NCI-H187 (cell line): ENCODE measurements at regions not wholly inside any gene's neighbourhood (a gene's known extent, or its start where the extent isn't known, plus 50 kb on each side); places are given as distances from the start of the nearest gene placed in this dataset.
A peak's percentile ranks its signal among the peaks of the same experiment; 100 is the strongest.
"Not testable (repeated sequence)": the region's sequence is repeated elsewhere in the genome, so short reads cannot be mapped to it uniquely, and the experiment has no call there.

Source experiments
- DNase-seq, 2 experiments: peaks; one replicate each; lab custom pipeline; 2025; lab: John Stamatoyannopoulos, UW

- no peak for DNase-seq
These were observed 50.0 kb upstream of the ABLIM1 start for GRCh38 chr10:114708084-114708483.

DNA sequence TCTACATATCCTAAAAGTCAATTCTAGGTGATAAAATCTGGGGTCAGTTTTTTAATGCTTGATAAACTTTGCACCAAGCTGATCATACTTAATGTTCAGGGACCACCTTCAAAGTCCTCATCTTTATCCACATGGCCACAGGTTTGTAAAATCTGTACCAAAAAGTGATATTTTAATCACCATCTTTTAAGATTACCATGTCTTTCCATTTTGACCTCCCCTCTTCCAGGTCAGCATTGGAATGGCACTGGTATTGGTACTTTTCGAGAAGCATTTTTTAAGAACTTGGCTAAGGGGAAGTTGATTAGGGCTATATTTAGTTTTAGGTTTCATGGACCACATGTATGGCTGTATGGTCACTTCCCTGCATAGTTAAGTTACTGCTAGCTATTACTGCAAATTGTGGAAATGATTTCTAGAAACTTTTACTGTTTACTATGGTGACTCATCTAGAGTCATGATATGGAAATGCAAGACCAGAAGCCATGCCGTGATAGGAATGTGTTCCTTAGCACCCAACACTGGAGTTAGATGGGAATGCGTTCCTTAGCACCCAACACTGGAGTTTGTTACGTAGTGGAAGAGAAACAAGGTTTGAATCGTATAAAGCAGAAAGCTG, 50.8 kb upstream of the ABLIM1 start:
- no peak for DNase-seq

- DNase-seq, result no peak
These were observed 51.9 kb upstream of the ABLIM1 start for GRCh38 chr10:114709984-114710383.

GRCh38 chr10:114711176-114711868, 53.2 kb upstream of the ABLIM1 start:
- no peak for DNase-seq

DNA sequence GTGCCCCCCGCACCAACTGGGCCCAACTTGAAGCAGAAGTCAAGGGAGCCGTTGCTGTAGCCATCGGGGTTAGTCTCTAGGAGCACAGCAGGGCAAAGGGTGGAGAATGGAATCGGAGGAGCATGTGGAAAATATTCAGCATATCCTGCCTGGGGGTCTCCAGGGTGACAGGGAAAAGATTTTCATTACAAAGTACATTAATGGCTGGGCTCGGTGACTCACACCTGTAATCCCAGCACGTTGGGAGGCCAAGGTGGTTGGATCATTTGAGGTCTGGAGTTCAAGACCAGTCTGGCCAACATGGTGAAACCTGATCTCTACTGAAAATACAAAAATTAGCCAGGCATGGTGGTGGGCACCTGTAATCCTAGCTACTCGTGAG, 53.8 kb upstream of the ABLIM1 start:
- no peak for DNase-seq

- no peak for DNase-seq
These were observed 55.5 kb upstream of the ABLIM1 start for GRCh38 chr10:114713525-114714090.

DNA sequence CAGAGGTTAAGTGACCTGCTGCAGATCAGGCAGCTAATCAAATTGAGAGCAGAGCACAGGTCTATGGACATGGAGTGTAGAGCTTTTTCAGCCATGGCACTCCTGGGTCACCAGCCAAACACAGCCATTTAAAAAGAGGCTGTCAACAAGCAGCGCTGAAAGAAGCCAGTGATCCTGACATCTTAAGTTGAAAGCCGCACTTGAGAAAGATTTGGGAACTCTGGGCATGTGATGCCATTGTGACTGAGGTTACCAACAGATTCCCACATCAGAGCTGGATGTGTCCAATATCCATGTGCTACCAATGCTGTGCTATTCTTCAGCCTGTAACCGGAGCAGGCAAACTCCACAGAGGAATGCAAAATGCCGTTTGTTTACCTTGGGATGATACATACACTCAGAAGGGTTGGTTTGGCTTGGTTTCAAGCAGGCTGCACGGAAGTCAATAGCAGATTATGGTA, 56.2 kb upstream of the ABLIM1 start:
- DNase-seq, result no peak

DNA sequence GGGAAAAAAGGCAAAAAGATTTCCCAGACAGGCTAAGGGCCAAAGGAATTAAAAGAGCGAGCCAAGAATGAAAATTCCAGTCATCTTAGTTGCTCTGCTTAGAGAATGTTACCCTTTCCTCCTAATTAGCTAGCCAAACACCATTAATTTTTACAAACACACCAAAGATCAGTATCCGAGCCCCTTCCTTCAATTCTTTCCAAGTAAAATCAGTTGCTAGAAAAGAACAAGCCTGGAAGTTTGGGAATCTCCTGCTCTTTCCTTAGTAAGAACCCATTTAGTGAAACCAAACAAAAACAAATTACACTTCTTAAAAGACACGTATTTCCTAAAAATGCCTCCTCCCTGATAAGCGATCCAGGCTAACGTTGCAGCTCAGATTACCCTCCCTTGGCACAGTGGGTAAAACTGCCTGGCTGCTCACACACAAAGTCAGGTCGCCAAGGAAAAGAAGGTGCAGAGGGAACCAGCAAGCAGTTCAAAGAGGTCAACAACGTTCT, 57.1 kb upstream of the ABLIM1 start:
- no peak for DNase-seq

DNA sequence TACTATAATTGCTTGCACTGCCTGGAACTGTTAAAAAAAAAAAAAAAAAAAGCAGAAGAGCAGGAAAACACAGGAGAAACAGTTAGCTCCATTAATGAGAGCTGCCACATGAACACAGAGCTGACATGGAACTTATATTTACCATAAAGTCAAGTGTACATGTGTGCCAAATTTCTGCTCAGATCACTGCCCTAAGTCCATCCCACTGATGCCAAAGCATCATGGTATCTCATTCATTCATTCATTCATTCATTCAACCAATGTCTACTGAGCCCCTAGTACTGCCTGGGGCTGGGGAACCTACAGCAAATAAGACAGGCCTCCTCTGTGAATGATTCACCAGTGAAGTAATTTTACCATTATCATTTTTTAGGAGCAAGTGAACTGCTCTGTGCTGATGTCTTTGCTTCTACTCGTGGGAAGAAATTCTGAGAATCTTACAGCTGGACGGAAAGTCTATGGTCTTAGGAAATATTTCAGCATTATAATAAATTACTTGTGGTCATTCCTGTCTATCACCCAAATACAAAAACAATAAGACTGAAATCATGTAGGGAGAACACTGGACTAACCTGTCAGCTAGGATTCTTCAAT, 58.8 kb upstream of the ABLIM1 start:
- DNase-seq, result no peak

GRCh38 chr10:114717881-114718280, 59.8 kb upstream of the ABLIM1 start:
- not testable (repeated sequence) for DNase-seq

GRCh38 chr10:114718374-114718773, 60.3 kb upstream of the ABLIM1 start:
- no peak for DNase-seq

DNA sequence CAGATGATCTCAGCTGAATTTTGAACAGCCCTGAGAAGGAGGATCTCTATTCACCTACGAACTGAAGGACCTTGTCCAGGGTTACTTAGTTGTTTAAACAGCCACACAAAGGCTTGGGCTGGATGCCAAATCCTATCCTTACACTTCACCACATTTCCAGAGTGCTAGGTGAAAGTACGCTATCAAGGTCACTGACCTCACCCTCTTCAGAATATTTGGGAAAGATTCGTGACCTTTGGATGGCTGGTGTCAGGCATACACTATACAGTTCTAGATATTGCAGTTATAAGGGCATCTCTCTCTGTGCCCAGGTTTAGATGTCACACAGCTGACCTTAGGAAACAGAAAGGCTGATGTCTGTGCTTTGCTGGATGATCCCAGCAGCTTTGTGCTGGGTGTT, 61.2 kb upstream of the ABLIM1 start:
- peak; percentile 9 to 19 for DNase-seq

GRCh38 chr10:114720023-114720422, 61.9 kb upstream of the ABLIM1 start:
- DNase-seq, result not testable (repeated sequence)

DNA sequence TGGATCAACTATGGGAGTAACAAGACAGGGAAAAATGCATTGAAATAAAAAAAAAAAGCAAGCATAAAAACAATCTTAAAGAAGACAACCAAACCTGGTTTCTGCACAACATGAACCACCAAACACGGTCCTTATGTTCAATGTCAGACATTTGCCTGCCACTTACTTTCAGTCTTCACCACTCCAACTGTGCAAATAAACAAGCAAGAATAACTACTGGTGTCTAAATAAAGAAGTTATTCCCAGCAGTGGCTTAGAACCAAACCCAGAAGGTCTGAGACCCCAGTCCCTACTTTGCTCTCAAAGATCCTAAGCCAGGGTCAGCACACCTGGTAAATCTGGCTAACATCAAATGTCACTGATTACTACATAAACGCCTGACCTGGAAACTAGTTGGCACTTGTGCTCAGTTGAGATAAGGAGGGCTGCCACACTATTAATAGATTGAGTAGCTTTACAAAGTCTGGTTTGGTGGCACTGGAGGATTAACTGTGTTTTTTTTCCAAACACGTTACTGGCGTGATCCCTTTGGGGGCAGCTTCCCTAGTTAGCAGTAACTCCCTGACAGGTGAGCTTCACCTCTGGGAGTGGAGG, 62.7 kb upstream of the ABLIM1 start:
- DNase-seq, result no peak

- not testable (repeated sequence) for DNase-seq
These were observed 64.1 kb upstream of the ABLIM1 start for GRCh38 chr10:114722136-114722535.

GRCh38 chr10:114723361-114723760, 65.3 kb upstream of the ABLIM1 start:
- DNase-seq, result no peak

GRCh38 chr10:114723991-114724715, 66.1 kb upstream of the ABLIM1 start:
- DNase-seq, result no peak

- no peak for DNase-seq
These were observed 66.6 kb upstream of the ABLIM1 start for GRCh38 chr10:114724716-114725106.

DNA sequence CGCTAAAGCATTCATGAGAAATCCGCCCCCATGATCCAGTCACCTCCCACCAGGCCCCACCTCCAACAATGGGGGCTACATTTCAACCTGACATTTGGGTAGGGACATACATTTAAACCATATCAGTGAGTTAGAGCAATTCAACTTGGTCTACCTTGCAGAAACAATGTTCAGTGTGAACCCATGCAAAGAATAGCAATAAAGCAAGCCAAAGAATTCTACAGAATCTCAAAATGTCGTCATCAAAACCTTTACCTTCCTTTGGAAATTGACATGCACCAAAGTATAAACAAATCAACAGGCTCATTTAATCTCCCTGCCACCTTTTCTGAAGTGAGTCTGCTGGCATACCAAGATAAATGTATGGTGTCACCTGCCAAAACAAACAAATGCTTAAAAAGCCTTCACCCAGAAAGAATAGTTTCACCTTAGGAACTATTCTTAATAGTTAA, 68.8 kb upstream of the ABLIM1 start:
- DNase-seq, result no peak

DNA sequence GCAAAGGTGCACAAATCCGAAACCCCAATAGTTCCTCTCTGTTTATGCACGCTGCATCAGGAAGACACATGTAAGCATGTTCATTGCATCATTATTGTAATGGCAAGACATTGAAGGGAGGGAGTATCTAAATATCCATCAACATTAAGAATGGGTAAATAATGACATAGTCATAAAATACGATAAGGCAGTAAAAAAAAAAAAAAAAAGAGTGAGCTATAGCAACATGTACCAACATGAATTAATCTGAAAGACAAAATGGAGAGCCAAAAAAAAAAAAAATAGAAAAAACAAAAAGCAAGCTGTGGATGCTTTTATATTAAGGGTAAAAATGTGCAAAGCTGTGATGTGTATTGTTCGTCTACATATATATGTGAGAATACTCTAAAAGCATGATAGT, 70.2 kb upstream of the ABLIM1 start:
- no peak for DNase-seq

GRCh38 chr10:114729103-114729659, 71.1 kb upstream of the ABLIM1 start:
- no peak for DNase-seq
